ENCODE measurements at regions not wholly inside any gene's neighbourhood (a gene's known extent, or its start where the extent isn't known, plus 50 kb on each side); places are given as distances from the start of the nearest gene placed in this dataset.

- Histone ChIP-seq H2AFZ (no peak overlapping the region), H3K79me2 (replicated peaks; ENCODE audit: insufficient read depth) (no peaks in the 10 kb centered on the region), H3K4me3 (no peak overlapping the region), H3K9me2 (ENCODE audit: insufficient read depth) (0 out of 2 replicates have a peak, but pooled peaks cover 17% of the 10 kb centered on the region), H3F3A (replicated peaks; ENCODE audit: low read depth) (no peaks in the 10 kb centered on the region), H3K27ac (ENCODE audit: low read depth) (no peak overlapping the region), H4K20me1 (replicated peaks; ENCODE audit: insufficient read depth) (no peaks in the 10 kb centered on the region), H3K4me1 (ENCODE audit: insufficient read depth) (peaks cover 27% of the 10 kb centered on the region), H3K4me2 (no peak overlapping the region), H3K36me3 (ENCODE audit: insufficient read depth) (no peaks in the 10 kb centered on the region), H3K27me3 (ENCODE audit: insufficient read depth) (no peaks in the 10 kb centered on the region)
- DNase-seq (ENCODE audit: low spot score) (no peak), ATAC-seq (no peak)
- Mint-ChIP-seq H3K4me3 (no peak overlapping the region), H3K4me1 (peaks cover 35% of the 10 kb centered on the region), H3K27me3 (ENCODE audit: insufficient read depth, low read depth, poor library complexity) (peaks cover 16% of the 10 kb centered on the region), H3K9me3 (peaks cover 9% of the 10 kb centered on the region), H3K27ac (no peak overlapping the region), H3K36me3 (ENCODE audit: low read depth) (peaks cover 4% of the 10 kb centered on the region; the same call in 1 of the 3 replicates)
- TF ChIP-seq EZH2 (IDR thresholded peaks at IDR 0.05; ENCODE audit: low read depth, unreplicated experiment) (no peak), POLR2AphosphoS5 (IDR thresholded peaks at IDR 0.05; ENCODE audit: low read depth) (no peak), ZNF462 (CRISPR knock-in tag; IDR thresholded peaks at IDR 0.05) (no peak), JUNB (IDR thresholded peaks at IDR 0.05; ENCODE audit: unreplicated experiment) (no peak)
Measured at GRCh38 chr17:51375771-51376170, 115.4 kb downstream of the UTP18 start.

- Mint-ChIP-seq H3K9me3 (peaks cover 9% of the 10 kb centered on the region), H3K27me3 (ENCODE audit: insufficient read depth, low read depth, poor library complexity) (peaks cover 18% of the 10 kb centered on the region), H3K27ac (no peak overlapping the region), H3K36me3 (ENCODE audit: low read depth) (peaks cover 4% of the 10 kb centered on the region; the same call in 1 of the 3 replicates), H3K4me3 (no peak overlapping the region), H3K4me1 (peaks cover 31% of the 10 kb centered on the region)
- Histone ChIP-seq H3K36me3 (ENCODE audit: insufficient read depth) (no peaks in the 10 kb centered on the region), H3K4me1 (ENCODE audit: insufficient read depth) (peaks cover 26% of the 10 kb centered on the region), H3K4me3 (no peak overlapping the region), H2AFZ (no peak overlapping the region), H4K20me1 (replicated peaks; ENCODE audit: insufficient read depth) (no peaks in the 10 kb centered on the region), H3F3A (replicated peaks; ENCODE audit: low read depth) (no peaks in the 10 kb centered on the region), H3K27ac (ENCODE audit: low read depth) (no peak overlapping the region), H3K79me2 (replicated peaks; ENCODE audit: insufficient read depth) (no peaks in the 10 kb centered on the region), H3K4me2 (no peak overlapping the region), H3K9me2 (ENCODE audit: insufficient read depth) (0 out of 2 replicates have a peak, but pooled peaks cover 17% of the 10 kb centered on the region), H3K27me3 (ENCODE audit: insufficient read depth) (no peaks in the 10 kb centered on the region)
- ATAC-seq, result no peak
- no peak for DNase-seq (ENCODE audit: low spot score)
- TF ChIP-seq POLR2AphosphoS5 (IDR thresholded peaks at IDR 0.05; ENCODE audit: low read depth) (no peak), EZH2phosphoT487 (IDR thresholded peaks at IDR 0.05; ENCODE audit: unreplicated experiment) (no peak), CREB1 (CRISPR knock-in tag; IDR thresholded peaks at IDR 0.05; ENCODE audit: low read depth) (no peak), EZH2 (IDR thresholded peaks at IDR 0.05; ENCODE audit: low read depth, unreplicated experiment) (no peak), ETS1 (IDR thresholded peaks at IDR 0.05) (no peak)
Measured at GRCh38 chr17:51376739-51377138, 116.4 kb downstream of the UTP18 start.
